Breast epithelium (tissue), 3 donors: ENCODE measurements at regions not wholly inside any gene's neighbourhood (a gene's known extent, or its start where the extent isn't known, plus 50 kb on each side); places are given as distances from the start of the nearest gene placed in this dataset.

ENCODE experiments used
- POLR2AphosphoS5 ChIP-seq, 3 donors: sonication (generic); formaldehyde crosslinking; IDR thresholded peaks; one replicate each; pipeline ENCODE4 v1.6.1; 2017; ENCODE audit warnings: antibody characterized with exemption in 3 of 3
- TF ChIP-seq, protein P1 (sequence below), 3 donors: fragments of 450-650 bp; IDR thresholded peaks; one replicate each; pipeline ENCODE4 v1.5.1; 2016 to 2017; ENCODE audit warnings: antibody characterized with exemption in 3 of 3, mild to moderate bottlenecking in 3 of 3, moderate library complexity in 3 of 3

DNA sequence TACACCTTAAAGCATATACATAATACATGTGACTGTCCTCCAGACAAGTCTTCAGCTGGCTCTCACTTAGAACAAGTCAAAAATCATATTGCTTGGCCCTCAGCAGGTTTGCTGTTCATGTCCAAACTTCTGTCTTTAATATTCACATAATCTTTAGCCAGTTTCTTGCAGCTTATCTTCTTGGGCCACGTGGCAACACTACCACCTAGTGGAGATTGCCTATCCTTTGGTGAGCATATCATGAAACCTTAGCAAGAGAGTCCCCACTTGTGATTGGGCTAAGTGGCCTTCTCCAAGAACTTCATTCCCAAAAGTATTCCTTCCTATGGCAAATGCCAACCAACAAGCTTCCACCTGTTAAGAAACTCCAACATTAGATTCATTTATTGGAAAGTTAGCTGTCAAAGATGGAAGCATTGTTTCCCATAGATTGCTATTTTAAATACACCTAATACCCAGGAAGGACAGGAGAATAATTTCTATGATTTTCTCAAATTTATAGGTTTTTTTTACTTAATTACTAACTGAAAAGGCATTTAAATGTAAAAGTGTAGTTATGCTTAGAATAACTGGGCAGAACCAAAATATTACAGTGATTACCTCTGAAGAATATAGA, 231.9 kb upstream of the INTU start:
- TF ChIP-seq, protein P1, sequence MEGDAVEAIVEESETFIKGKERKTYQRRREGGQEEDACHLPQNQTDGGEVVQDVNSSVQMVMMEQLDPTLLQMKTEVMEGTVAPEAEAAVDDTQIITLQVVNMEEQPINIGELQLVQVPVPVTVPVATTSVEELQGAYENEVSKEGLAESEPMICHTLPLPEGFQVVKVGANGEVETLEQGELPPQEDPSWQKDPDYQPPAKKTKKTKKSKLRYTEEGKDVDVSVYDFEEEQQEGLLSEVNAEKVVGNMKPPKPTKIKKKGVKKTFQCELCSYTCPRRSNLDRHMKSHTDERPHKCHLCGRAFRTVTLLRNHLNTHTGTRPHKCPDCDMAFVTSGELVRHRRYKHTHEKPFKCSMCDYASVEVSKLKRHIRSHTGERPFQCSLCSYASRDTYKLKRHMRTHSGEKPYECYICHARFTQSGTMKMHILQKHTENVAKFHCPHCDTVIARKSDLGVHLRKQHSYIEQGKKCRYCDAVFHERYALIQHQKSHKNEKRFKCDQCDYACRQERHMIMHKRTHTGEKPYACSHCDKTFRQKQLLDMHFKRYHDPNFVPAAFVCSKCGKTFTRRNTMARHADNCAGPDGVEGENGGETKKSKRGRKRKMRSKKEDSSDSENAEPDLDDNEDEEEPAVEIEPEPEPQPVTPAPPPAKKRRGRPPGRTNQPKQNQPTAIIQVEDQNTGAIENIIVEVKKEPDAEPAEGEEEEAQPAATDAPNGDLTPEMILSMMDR (IDR thresholded peaks at IDR 0.05): peak; percentile 27 to 66 (median 48)
- TF ChIP-seq POLR2AphosphoS5 (IDR thresholded peaks at IDR 0.05): no peak
